ENCODE measurements at regions not wholly inside any gene's neighbourhood (a gene's known extent, or its start where the extent isn't known, plus 50 kb on each side); places are given as distances from the start of the nearest gene placed in this dataset.

DNA sequence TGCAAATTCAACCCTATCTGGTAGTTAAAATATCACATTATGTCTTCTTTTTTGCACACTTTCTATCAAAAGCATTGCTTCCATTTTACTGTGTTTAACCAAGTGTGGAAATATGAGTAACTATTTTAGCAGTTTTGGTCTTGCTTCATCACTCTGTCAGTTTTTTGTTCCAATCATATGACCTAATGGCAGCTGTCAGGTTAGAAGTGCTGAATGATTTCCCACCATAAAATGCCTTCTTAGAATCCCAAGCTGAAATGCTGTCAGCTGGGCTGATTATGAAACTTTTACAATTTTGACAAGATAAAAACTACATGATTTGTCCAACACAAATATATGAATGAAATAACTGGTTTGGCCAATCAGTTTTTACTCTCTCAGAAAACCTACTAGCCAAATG lies 1654.6 kb upstream of the RAG2 start:
- no peak for DNase-seq

DNA sequence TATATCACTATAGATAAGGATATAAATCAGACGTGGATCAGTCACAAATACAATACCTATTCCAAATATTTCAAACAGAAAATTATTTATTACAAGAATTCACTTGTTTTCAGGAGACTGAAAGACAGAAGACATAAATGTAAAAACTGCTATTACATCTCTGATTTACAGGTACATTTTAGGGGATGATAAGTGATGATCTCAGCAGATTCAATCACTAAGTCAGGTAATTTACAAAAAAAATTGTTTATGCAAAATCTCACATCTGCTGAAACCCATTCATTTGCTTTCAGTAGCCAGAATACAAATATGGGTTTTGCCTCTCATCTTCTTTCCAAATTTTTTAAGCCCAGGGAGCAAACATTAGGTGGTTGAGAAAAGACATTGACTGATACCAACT lies 1648.4 kb upstream of the RAG2 start:
- DNase-seq: no peak

DNA sequence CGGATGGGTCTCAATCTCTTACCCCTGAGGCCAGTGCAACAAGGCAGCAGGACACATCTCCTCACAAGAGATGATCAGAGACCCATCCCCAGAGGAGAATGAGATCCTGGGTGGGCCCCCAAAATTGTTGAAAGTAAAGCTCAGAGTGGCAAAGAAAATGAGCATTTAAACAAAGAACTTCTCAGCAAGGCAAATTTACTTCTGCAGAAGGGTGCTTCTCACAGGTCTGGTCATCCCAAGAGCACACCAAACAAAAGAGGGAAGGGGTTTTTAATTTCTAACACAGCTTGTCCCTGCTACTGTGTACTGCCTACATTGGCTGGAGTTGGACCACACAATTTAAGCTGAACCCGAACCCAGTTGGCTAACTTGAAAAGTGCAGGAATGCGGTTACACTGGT lies 1628.6 kb upstream of the RAG2 start:
- DNase-seq: no peak

DNA sequence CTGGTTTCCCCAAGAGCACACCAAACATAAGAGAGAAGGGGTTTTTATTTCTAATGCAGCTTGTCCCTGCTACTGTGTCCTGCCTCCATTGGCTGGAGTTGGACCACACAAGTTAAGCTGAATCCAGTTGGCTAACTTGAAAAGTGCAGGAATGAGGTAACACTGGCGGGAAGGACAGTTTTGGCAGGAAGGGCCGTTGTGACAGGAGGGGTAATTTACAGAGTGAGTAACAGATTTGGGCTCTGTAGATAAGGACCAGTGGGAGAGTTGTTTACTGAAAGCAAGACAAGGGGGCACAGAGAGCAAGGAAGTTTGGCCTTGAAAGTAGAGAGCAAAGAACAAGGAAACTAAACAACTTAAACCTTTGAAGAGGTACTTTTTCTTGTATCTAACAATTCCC lies 1623.3 kb upstream of the RAG2 start:
- no peak for DNase-seq

DNA sequence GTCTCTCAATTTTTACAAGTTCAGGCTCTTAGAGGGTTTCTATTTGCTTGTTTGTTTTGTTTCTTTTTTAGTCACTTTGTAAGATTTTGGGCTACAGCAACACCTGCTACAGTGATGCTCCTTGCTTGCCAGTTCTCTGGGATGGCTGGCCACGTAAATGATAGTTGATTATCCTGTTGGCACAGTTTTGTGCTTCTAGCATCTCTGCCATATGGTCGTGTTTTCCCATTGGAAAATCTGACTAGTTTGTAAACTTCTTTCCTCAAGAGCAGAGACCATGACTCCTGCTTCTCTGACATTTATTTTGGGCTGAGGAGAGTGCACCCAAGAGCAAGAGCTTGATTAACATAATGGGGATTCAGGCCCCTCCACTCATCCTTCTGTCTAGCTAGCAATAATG lies 1621.6 kb upstream of the RAG2 start:
- no peak for DNase-seq

DNA sequence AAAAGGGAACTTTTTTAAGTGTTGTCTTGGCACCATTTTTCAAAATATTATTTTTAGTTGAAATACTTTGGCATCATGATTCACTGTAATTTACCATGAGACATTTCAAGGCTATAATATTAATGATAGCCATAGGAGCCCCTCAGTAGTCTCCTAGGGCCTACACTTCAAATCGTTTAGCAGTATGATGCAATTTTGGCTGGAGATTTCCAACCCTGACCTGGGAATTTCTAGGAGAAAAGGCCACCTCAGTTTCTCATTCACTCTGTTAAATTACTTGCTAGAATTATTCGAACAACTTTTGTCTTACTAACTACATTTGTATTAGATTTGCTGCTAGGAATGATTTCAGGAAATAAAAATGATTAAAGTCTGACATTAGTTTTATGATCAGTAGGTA lies 1610.9 kb upstream of the RAG2 start:
- DNase-seq: no peak

DNA sequence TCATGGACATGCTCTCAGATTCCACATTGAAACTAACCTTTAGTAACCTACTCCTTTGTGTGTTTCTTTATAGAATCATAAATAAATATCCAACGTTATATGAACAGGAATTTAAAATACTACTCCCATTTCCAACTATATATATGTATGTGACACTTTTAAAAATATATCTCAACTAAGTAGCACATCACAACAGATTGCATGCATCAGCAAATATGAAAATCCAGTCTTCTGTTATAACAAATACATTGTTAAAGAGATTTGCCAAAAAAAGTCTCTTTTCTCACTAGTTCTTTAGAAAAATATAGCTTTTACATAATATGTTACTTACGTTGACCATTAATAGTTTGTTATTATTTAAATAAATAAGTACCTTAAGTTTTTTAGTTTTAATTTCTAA lies 1608.6 kb upstream of the RAG2 start:
- no peak for DNase-seq

DNA sequence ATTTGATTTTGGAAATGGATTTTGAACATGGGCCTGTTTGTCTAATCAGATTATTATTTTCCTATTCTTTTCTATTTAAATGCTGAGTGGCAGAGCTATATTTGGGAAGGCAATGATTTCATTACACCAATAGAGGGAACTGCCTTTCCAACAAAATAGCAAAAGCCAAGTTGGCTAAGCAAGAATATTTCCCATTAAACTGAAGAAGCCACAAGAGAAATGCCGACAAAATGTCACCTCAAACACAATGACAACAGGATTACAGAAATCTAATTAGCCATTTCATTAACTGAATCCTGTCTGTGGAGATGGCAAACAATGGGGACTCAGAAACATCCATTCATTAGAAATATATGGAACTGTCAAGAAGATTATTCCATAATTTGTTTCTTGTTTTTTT lies 1593.1 kb upstream of the RAG2 start:
- no peak for DNase-seq

DNA sequence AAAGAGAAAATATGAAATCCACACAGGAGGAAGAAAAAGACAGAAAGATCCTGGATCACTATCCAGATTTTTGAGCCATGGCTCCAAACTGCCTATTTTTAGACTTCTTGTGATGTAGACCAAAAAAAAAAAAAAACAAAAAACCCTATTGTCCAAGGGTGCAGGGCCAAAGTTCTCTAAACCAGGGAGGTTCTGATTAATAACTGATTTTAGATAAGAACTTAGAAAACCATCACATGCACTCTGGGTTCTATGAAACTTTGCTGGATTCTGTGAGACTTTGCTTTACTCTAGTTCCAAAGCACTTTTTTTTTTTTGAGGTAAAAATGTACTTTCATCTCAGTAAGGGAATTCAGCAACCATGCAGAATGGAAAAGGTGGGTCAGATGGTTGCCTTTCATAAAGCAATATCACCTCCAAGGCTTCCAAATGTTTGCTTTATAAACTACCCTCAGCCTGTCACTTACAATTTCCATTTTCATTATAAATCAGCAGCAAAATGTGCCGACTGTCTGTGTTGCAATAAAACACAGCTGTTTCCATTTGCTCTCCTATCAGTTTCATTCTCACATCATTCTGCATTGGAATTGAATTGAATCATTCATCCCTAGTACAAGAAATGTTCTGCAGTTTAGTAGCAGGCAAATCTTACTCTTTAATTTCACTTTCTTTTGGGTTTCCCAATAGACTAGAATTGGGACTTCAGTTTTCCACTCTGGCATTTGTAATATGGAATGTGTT lies 1584.3 kb upstream of the RAG2 start:
- no peak for DNase-seq

DNA sequence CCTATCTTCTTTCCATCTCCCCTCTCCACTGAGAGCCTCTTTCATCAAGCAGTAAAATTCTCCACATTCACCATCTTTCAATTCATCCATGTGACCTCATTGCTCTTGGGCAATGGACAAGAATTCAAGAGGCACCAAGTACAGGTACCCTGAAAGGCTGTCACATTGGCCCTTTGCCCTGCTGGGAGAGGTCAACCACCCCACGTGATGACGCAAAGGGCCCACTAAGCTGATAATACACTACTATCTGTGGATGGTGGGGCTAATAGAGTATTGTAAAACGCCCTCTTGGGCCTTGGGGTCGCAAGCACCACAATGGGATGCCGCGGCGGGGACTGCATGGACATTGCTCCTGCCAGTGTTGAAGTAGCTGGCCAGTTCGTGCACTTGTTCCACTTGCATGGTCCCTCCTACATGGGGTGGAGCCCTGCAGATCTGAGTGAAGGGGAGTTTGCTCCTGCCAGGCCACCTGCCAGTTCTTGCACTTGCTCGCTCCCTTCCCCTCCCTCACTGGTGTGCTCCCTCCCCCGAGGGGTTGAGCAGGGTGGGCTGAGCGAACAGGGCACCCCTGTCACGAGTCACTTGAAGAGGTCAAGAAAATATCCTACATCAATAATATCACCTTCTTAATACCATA lies 1578.8 kb upstream of the RAG2 start:
- DNase-seq: no peak

DNA sequence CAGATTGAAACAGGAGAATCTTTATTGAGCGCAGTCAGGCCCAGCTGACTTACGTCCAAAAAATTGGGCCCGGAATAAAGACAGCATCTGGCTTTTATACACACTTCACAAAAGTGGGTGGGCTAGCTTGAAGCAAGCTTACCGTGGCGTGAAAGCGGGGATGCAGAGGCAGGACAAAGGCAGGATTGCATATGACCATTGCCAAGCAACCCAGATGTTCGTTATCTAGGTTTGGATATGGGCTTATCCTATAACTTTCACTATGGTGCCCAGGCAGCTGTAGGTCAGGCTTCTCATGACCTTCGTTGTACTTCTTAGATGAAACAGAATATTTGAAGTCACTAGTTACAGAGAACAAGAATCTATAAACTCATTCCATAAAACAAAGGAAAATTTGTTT lies 1575.6 kb upstream of the RAG2 start:
- DNase-seq: no peak

DNA sequence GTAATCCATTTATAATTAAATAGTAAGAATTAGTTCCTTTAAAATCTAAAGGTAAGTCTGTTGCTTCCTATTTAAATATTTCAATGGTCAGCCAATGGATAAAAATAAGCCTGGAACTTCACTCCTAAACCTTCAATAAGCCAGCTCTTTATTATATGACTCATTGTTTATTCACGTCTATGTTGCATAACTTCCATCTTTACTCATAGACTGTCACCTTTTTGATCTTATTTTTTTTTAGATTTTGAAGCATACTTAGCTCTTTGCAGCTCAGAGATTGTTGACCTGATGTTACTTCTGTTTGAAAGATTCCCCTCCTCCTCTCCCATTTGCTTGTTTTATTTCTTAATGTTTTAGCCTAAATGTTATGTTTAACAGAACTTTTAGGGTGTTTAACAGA lies 1571.2 kb upstream of the RAG2 start:
- no peak for DNase-seq

DNA sequence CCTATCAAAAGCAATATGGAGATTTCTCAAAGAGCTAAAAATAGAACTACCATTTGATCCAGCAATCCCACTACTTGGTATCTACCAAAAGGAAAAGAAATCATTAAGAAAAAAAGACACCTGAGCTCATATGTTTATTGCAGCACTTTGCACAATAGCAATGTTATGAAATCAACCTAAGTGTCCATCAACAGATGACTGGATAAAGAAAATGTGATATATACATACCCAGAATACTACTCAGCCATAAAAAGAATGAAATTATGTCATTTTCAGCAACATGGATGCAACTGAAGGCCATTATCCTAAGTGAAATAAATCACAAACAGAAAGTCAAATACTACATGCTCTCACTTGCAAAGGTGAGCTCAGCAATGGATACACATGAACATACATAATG lies 1565.5 kb upstream of the RAG2 start:
- DNase-seq: no peak

DNA sequence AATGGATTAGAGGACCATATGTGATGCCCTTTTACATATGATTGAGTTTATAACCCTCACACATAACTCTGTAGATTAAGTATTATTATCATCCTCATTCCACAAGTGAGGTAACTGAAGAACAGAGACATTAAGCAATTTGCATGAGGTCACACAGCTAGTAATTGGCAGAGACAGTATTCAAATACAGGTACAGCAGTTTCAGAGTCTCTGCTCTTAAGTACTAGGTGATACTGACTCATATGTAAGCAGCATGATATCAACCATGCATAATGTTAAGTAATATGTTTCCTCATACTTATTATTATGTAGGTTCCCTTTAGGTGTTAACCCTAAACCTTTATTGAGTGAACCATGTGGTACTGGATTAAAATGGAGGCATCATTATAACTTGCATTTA lies 1562.4 kb upstream of the RAG2 start:
- no peak for DNase-seq

DNA sequence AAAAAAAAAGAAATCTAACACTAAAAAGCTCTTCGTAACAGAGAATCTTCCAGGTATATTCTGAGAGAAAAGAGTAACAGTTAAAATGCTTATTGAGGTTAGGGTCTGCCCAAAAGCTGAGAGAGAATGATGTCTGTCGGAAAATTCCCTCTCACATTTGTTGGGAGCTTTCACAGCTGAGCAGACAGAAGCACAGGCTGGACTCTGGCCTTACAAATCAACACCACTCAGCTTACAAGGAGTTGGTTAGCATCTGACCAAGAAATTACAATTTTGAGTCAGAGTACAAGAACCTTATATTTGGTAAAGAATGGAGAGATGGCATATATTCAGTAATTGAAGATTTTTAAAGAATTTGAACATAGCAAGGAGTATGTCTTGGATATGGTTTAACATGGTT lies 1561.0 kb upstream of the RAG2 start:
- no peak for DNase-seq

DNA sequence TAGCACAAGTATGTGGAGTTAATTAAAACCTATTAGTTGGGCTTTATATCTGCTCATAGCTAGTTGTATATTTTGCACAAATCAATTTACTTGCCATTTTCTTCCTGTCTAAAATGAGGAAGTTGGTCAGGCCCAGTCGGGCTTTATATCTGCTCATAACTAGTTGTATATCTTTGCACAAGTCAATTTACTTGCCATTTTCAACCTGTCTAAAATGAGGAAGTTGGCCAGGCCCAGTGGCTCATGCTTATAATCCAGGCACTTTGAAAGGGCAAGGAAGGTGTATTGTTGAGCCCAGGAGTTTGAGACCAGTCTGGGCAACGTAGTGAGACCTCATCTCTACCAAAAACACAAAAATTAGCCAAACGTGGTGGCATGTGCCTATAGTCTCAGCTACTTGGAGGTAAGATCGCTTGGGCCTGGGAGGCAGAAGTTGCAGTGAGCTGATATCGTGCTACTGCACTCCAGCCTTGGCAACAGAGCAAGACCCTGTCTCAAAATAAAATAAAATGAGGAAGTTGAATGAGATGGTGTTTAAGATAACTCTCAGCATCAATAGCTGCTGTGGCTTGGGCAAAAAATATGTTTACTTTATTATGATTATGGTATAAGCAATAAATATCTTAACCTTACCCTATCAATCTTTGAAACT lies 1558.6 kb upstream of the RAG2 start:
- DNase-seq: no peak

DNA sequence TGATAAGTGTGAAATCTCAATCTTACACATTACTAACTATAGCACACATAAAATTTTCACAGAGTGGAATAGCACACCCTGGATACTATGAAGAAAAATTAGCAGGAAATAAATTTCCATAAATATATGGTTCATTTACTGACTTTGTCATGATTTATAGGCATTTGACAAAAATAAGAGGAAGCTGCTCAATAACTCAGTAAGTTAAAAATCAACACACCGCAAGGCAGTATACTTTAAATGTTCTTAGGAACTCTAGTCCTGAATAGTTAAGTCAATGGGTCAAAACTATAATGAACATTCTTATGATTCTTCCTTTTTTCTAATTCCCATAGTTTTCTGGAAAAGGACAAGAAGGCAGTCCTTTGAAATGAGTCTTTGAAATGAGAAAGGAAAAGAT lies 1557.8 kb upstream of the RAG2 start:
- DNase-seq: no peak

DNA sequence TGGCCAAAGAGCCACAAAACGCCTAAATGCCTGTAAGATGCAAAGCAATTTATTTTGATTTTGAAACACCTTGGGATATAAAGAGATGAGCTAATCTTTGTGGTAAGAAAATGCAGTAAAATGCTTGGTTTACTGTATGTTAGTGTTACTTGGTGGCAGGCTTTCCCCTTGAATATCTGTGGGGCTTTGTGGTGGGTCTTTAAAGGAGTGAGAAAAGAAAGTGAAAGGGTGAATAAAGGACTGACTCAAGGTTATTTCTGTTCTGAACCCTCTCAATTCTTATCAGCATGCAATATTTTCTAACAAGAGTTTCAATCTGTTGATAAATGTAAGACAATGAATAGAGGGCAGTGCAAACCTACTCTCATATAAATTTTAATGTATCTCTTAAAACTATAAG lies 1555.9 kb upstream of the RAG2 start:
- DNase-seq: no peak

DNA sequence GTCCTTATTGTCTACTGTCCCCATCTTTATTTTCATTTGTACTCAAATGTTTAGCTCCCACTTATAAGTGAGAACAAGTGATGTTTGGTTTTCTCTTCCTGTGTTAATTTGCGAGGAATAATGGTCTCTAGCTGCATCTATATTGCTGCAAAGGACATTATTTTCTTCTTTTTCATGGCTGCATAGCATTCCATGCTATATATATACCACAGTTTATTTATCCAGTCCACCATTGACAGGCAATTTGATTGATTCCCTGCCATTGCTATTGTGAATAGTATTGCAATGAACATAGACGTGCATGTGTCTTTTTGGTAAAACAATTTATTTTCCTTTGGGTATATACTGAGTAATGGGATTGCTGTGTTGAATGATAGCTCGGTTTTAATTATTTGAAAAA lies 1545.8 kb upstream of the RAG2 start:
- no peak for DNase-seq

DNA sequence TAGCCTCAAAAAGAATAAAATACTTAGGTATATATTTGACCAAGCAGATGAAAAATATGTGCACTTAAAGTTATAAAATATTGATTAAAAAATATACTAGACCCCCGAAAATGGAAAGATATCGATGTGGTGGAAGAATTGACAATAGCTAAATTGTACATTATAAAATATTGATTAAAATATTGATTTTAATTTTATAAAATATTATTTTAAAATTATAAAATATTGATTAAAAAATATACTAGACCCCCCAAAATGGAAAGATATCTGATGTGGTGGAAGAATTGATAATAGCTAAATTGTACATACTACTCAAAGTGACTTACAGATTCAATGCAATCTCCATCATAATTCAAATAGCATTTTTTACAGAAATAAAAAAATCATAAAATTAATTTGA lies 1540.9 kb upstream of the RAG2 start:
- no peak for DNase-seq

DNA sequence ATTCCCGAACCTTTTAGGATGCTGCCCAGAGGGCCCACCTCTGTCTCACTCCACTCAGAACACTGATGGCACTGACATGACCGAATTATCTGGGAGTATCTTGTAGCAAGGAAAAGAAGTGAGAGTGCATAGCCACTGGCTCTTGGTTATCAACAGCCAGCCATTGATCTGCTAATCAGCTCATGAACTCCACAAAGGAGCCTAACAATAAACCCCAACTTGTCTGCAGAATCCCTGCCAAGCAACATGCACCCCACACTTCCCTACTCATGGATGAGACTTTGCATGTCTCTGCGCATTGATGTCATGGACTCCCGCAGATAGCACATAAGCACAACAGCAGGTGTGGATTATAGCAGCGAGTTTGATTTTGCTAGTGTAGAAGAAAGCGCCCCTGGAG lies 1538.9 kb upstream of the RAG2 start:
- DNase-seq: no peak

DNA sequence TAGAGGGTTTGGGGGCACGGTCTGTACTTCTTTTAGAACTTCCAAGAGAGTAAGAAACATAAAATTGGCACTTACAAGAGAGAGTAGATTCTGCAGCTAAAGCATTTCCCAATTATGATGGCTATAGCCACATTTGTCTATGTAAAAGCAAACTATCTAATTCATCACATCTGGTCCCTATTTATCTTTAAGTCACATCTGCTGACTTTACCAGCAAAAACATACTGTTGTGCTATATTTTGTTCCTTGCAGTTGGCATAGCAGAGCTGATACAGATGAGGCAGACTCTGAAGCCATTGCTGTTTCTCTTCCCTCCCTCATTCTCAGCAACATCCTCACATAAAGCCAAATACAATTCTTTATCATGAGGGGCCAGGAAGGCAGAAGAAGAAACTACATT lies 1533.5 kb upstream of the RAG2 start:
- no peak for DNase-seq

DNA sequence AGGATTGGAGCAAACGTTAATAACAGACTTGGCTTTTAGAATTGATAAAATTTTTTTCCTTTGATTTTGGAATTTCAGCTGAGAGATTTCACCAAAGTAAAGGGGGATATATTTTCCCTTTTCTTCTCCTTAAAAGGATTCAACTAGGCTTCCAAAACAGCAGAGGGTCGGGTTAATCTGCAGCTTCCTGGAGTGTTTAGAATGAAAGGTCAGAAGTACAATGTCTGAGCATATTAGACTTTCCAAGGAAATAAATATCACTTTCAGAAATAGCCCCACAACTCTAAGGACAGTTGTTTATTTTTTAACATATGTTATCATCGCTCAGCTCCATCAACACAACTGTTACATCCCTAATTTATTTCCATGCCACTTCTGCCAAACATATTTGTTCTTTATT lies 1532.9 kb upstream of the RAG2 start:
- no peak for DNase-seq

DNA sequence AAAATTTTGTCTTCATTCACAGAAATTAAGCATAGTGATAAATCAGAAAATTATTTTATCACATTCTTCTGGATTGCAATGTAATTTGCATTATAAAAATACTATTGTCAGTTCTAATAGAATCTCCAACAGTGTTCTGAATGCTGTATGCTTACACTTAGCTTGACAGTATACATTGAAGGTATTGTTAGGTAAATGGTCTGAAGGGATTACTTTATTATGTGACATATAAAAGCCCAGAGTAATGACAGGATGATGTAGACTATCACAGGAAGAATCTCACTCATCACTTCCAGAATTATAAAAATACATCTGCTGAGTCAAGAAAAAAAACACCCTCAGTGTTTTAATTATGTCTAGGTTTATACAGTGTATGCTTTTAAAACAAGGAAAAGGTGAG lies 1532.5 kb upstream of the RAG2 start:
- no peak for DNase-seq

DNA sequence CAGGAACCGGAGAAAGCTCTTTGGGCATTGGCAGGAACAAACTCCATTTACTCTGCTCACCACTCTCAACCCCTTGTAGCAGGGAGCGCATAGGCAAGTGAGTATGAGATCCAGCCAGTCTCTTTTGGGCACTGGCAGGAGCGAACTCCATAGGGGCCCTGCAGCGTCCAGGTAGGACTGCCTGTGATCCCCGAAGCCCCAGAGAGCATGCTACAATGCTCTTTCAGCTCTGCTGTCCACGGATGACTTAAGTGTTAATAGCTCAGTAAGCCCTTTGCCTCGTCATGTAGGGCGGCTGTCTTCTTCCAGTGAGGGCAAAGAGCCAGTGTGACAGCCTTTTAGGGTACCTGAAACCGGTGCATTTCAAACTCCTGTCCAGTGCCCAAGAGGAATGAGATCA lies 1525.6 kb upstream of the RAG2 start:
- DNase-seq: no peak
